Right atrium auricular region (tissue), 2 donors: ENCODE measurements at regions not wholly inside any gene's neighbourhood (a gene's known extent, or its start where the extent isn't known, plus 50 kb on each side); places are given as distances from the start of the nearest gene placed in this dataset.

ENCODE experiments used
- DNase-seq: peaks from one replicate; pipeline ENCODE4 v3.0.0-alpha.2; 2019; ENCODE audit warnings: low spot score
- H3K27ac ChIP-seq, 2 donors: fragments of 200-600 bp; sonication (generic); 1 replicate in 1 of 2; 2 replicates in 1 of 2; pipeline ENCODE4 v1.5.1; 2016 to 2019
- H3K27me3 ChIP-seq, 2 donors: fragments of 200-600 bp; sonication (generic); one replicate each; pipeline versions ENCODE4 v1.5.1 to v1.6.0; 2017 to 2019
- H3K36me3 ChIP-seq: fragments of 200-600 bp; sonication (generic); one replicate; pipeline ENCODE4 v1.5.1; 2016
- H3K4me1 ChIP-seq, 2 donors: fragments of 200-600 bp; sonication (generic); one replicate each; pipeline versions ENCODE4 v1.5.1 to v1.6.0; 2017 to 2019
- H3K4me3 ChIP-seq, 2 donors: fragments of 200-600 bp; sonication (generic); 1 replicate in 1 of 2; 2 replicates in 1 of 2; pipeline ENCODE4 v1.5.1; 2017 to 2019; ENCODE audit warnings: mild to moderate bottlenecking in 1 of 2, moderate library complexity in 1 of 2
- H3K9me3 ChIP-seq, 2 donors: fragments of 200-600 bp; sonication (generic); one replicate each; pipeline ENCODE4 v1.5.1; 2019
- TF ChIP-seq, protein P1 (sequence below), 2 donors: fragments of 200-600 bp; sonication (generic); IDR thresholded peaks; one replicate each; pipeline ENCODE4 v1.5.1; 2019; ENCODE audit warnings: antibody characterized with exemption in 2 of 2

GRCh38 chr4:165627548-165627947 lies 245.5 kb upstream of the TLL1 start:
- Histone ChIP-seq H3K9me3 (no peaks in the 10 kb centered on the region), H3K27ac (no peak overlapping the region), H3K4me3 (no peak overlapping the region), H3K27me3 (no peaks in the 10 kb centered on the region), H3K36me3 (no peaks in the 10 kb centered on the region), H3K4me1 (peaks cover 0 to 8% of the 10 kb centered on the region in 2 donors)
- DNase-seq = no peak
- TF ChIP-seq, protein P1, sequence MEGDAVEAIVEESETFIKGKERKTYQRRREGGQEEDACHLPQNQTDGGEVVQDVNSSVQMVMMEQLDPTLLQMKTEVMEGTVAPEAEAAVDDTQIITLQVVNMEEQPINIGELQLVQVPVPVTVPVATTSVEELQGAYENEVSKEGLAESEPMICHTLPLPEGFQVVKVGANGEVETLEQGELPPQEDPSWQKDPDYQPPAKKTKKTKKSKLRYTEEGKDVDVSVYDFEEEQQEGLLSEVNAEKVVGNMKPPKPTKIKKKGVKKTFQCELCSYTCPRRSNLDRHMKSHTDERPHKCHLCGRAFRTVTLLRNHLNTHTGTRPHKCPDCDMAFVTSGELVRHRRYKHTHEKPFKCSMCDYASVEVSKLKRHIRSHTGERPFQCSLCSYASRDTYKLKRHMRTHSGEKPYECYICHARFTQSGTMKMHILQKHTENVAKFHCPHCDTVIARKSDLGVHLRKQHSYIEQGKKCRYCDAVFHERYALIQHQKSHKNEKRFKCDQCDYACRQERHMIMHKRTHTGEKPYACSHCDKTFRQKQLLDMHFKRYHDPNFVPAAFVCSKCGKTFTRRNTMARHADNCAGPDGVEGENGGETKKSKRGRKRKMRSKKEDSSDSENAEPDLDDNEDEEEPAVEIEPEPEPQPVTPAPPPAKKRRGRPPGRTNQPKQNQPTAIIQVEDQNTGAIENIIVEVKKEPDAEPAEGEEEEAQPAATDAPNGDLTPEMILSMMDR (IDR thresholded peaks at IDR 0.05) = no peak

- no peaks in the 10 kb centered on the region for H3K9me3 ChIP-seq
- H3K27me3 ChIP-seq = no peaks in the 10 kb centered on the region
- peaks cover 0 to 8% of the 10 kb centered on the region in 2 donors for H3K4me1 ChIP-seq
- TF ChIP-seq, protein P1 (IDR thresholded peaks at IDR 0.05) = no peak
- no peak overlapping the region for H3K27ac ChIP-seq
- no peak for DNase-seq
- H3K36me3 ChIP-seq = no peaks in the 10 kb centered on the region
- H3K4me3 ChIP-seq = no peak overlapping the region
Measured at GRCh38 chr4:165628572-165628971, 244.5 kb upstream of the TLL1 start.

- Histone ChIP-seq H3K27me3 (no peaks in the 10 kb centered on the region), H3K27ac (peak overlapping the region; percentile 52 to 85), H3K9me3 (peaks cover 0 to 15% of the 10 kb centered on the region in 2 donors), H3K36me3 (no peaks in the 10 kb centered on the region), H3K4me1 (peaks cover 0 to 8% of the 10 kb centered on the region in 2 donors), H3K4me3 (no peak overlapping the region)
- TF ChIP-seq, protein P1 (IDR thresholded peaks at IDR 0.05) = no peak
- DNase-seq = no peak
Measured at GRCh38 chr4:165630671-165631070, 242.4 kb upstream of the TLL1 start.

DNA sequence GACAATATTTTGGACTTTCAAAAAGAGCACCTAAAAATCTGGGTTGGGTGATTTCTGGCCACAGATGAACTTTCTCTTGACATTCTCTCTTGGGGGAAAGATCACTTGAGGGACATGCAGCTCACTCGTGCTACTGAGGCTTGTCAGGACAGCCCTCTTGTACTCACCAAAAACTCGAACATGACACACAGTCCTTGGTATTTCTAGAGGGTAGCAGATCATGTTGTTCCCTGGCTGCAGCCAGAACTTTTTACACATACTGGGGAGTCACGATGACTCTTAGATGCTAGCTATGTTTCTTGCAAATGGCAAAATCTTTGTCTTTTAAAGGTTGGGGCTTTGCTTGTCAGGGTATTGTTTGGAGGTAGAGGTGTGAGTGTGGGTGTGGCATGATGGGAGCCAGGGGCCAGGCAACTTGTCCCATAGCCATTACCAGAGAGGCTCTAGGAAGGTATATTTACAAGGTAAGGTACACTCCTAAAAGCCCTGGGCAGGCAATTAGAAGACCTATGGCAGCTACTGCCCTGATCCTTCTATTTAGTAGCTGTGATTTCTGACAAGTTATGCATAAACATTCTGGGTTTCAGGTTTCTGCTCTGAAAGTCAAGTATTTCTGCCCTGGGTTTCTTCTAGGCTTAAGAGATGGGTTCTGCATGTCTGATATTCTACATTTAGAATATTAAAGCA lies 241.7 kb upstream of the TLL1 start:
- peak overlapping the region; percentile 52 to 85 for H3K27ac ChIP-seq
- TF ChIP-seq, protein P1 (IDR thresholded peaks at IDR 0.05) = no peak
- no peaks in the 10 kb centered on the region for H3K27me3 ChIP-seq
- H3K36me3 ChIP-seq = no peaks in the 10 kb centered on the region
- no peak for DNase-seq
- H3K4me3 ChIP-seq = no peak overlapping the region
- H3K9me3 ChIP-seq = peaks cover 0 to 22% of the 10 kb centered on the region in 2 donors
- peaks cover 0 to 8% of the 10 kb centered on the region in 2 donors for H3K4me1 ChIP-seq

- H3K4me1 ChIP-seq = peaks cover 0 to 8% of the 10 kb centered on the region in 2 donors
- H3K9me3 ChIP-seq = peaks cover 0 to 26% of the 10 kb centered on the region in 2 donors
- no peaks in the 10 kb centered on the region for H3K27me3 ChIP-seq
- peak overlapping the region; percentile 52 to 85 for H3K27ac ChIP-seq
- TF ChIP-seq, protein P1 (IDR thresholded peaks at IDR 0.05) = no peak
- no peaks in the 10 kb centered on the region for H3K36me3 ChIP-seq
- H3K4me3 ChIP-seq = no peak overlapping the region
- no peak for DNase-seq
Measured at GRCh38 chr4:165631912-165632311, 241.1 kb upstream of the TLL1 start.

DNA sequence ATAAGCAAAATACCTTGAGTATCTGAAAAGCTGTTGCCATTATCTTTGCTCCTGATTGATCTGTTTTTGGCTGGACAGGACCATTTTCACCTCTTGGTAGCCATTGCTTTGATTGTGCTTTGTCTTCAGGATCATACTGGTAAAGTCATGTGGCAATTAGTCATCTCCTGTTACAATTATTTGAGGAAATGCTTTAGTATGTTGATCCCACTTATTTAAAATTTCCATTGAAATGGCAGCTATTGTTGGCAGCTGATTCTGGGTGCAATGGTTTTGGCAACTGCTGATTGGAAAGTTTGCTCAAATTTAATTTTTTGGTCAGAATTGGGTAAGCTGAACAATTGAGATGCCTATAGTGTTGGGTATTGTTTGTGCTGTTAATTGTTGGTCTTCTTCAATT lies 238.3 kb upstream of the TLL1 start:
- peaks cover 0 to 31% of the 10 kb centered on the region in 2 donors for H3K9me3 ChIP-seq
- H3K27me3 ChIP-seq = no peaks in the 10 kb centered on the region
- DNase-seq = no peak
- TF ChIP-seq, protein P1 (IDR thresholded peaks at IDR 0.05) = no peak
- H3K36me3 ChIP-seq = no peaks in the 10 kb centered on the region
- peaks cover 0 to 8% of the 10 kb centered on the region in 2 donors for H3K4me1 ChIP-seq
- no peak overlapping the region for H3K4me3 ChIP-seq
- no peak overlapping the region for H3K27ac ChIP-seq
